ENCODE measurements at regions not wholly inside any gene's neighbourhood (a gene's known extent, or its start where the extent isn't known, plus 50 kb on each side); places are given as distances from the start of the nearest gene placed in this dataset.

GRCh38 chr10:52442576-52442975 is 128.5 kb downstream of the DKK1 start:
- DNase-seq = no peak

- no peak for DNase-seq
These were observed 129.6 kb downstream of the DKK1 start for GRCh38 chr10:52443419-52444388.

- no peak for DNase-seq
These were observed 132.3 kb downstream of the DKK1 start for GRCh38 chr10:52446391-52446790.

GRCh38 chr10:52447931-52448353 is 133.9 kb downstream of the DKK1 start:
- no peak for DNase-seq

- no peak for DNase-seq
These were observed 136.7 kb downstream of the DKK1 start for GRCh38 chr10:52450762-52451291.

GRCh38 chr10:52451817-52452216 is 137.7 kb downstream of the DKK1 start:
- DNase-seq = no peak

GRCh38 chr10:52452600-52453493 is 138.8 kb downstream of the DKK1 start:
- no peak for DNase-seq

GRCh38 chr10:52453501-52453900 is 139.4 kb downstream of the DKK1 start:
- no peak for DNase-seq

- DNase-seq = no peak
These were observed 140.4 kb downstream of the DKK1 start for GRCh38 chr10:52454491-52454890.

GRCh38 chr10:52455098-52455497 is 141.0 kb downstream of the DKK1 start:
- DNase-seq = no peak

- DNase-seq = no peak
These were observed 145.0 kb downstream of the DKK1 start for GRCh38 chr10:52459097-52459496.

GRCh38 chr10:52463826-52464225 is 149.7 kb downstream of the DKK1 start:
- no peak for DNase-seq

GRCh38 chr10:52464368-52465124 is 150.5 kb downstream of the DKK1 start:
- DNase-seq = no peak

- no peak for DNase-seq
These were observed 151.1 kb downstream of the DKK1 start for GRCh38 chr10:52465202-52465601.

GRCh38 chr10:52466464-52466863 is 152.4 kb downstream of the DKK1 start:
- peak; percentile 45 for DNase-seq

- DNase-seq = no peak
These were observed 156.1 kb downstream of the DKK1 start for GRCh38 chr10:52469970-52470705.

- no peak for DNase-seq
These were observed 158.5 kb downstream of the DKK1 start for GRCh38 chr10:52472406-52473146.

- DNase-seq = no peak
These were observed 160.2 kb downstream of the DKK1 start for GRCh38 chr10:52474265-52474664.

GRCh38 chr10:52477305-52477704 is 163.2 kb downstream of the DKK1 start:
- DNase-seq = no peak

GRCh38 chr10:52479567-52479966 is 165.5 kb downstream of the DKK1 start:
- DNase-seq = no peak

GRCh38 chr10:52481986-52482555 is 168.0 kb downstream of the DKK1 start:
- no peak for DNase-seq
